Gastrocnemius medialis (tissue), 4 donors: ENCODE measurements at regions not wholly inside any gene's neighbourhood (a gene's known extent, or its start where the extent isn't known, plus 50 kb on each side); places are given as distances from the start of the nearest gene placed in this dataset.

ENCODE experiments used
- ATAC-seq, 2 donors: fragments of 150-250 bp; one replicate each; pipeline ENCODE4 v1.9.1; 2016
- DNase-seq, 2 donors: peaks; one replicate each; pipeline ENCODE4 v3.0.0-alpha.2; 2019
- H3K27ac ChIP-seq, 4 donors: fragments of 200-600 bp; sonication (generic); 1 replicate in 1 of 4; 2 replicates in 3 of 4; pipeline ENCODE4 v1.5.1; 2016 to 2018; ENCODE audit warnings: mild to moderate bottlenecking in 2 of 4, moderate library complexity in 1 of 4
- H3K27me3 ChIP-seq, 3 donors: fragments of 200-600 bp; sonication (generic) in 2 of 3; 1 replicate in 1 of 3; 2 replicates in 2 of 3; pipeline versions ENCODE4 v1.5.1 to v1.6.0; 2016 to 2019; ENCODE audit warnings: mild to moderate bottlenecking in 1 of 3, moderate library complexity in 1 of 3
- H3K36me3 ChIP-seq, 2 donors: fragments of 200-600 bp; sonication (generic) in 1 of 2; one replicate each; pipeline ENCODE4 v1.5.1; 2017 to 2018
- H3K4me1 ChIP-seq, 2 donors: fragments of 200-600 bp; sonication (generic) in 1 of 2; one replicate each; pipeline ENCODE4 v1.5.1; 2016 to 2017; ENCODE audit warnings: mild to moderate bottlenecking in 2 of 2
- H3K4me3 ChIP-seq, 4 donors: fragments of 200-600 bp; sonication (generic) in 3 of 4; 1 replicate in 1 of 4; 2 replicates in 3 of 4; pipeline ENCODE4 v1.5.1; 2016 to 2019; ENCODE audit warnings: mild to moderate bottlenecking in 2 of 4
- H3K9me3 ChIP-seq, 3 donors: fragments of 200-600 bp; sonication (generic) in 2 of 3; 1 replicate in 1 of 3; 2 replicates in 2 of 3; pipeline ENCODE4 v1.5.1; 2016 to 2019
- POLR2A ChIP-seq, 2 donors: fragments of 450-650 bp; IDR thresholded peaks; one replicate each; pipeline ENCODE4 v1.6.1; 2017; ENCODE audit warnings: antibody characterized with exemption in 2 of 2, mild to moderate bottlenecking in 2 of 2, moderate library complexity in 2 of 2
- in situ Hi-C, 4 donors: fragments of 200-750 bp; cut with MboI; loops; one replicate each; pipeline versions ENCODE4 v1.15.0 to v1.8.0; 2017; ENCODE audit warnings: low sequenced_read_pairs in 4 of 4
- intact Hi-C: fragments of 100-400 bp; cut with DNase I; formaldehyde crosslinking; loops from one replicate; pipeline ENCODE4 v1.15.1; 2023; ENCODE audit warnings: low total_unique reads
- TF ChIP-seq, protein P1 (sequence below), 5 experiments: fragments of 450-650 bp in 3 of 5; fragments of 200-600 bp in 2 of 5; sonication (generic) in 2 of 5; IDR thresholded peaks in 4 of 5; conservative IDR thresholded peaks in 1 of 5; 1 replicate in 4 of 5; 2 replicates in 1 of 5; pipeline ENCODE4 v1.5.1; 2016 to 2019; ENCODE audit warnings: antibody characterized with exemption in 5 of 5, mild to moderate bottlenecking in 3 of 5, moderate library complexity in 3 of 5

DNA sequence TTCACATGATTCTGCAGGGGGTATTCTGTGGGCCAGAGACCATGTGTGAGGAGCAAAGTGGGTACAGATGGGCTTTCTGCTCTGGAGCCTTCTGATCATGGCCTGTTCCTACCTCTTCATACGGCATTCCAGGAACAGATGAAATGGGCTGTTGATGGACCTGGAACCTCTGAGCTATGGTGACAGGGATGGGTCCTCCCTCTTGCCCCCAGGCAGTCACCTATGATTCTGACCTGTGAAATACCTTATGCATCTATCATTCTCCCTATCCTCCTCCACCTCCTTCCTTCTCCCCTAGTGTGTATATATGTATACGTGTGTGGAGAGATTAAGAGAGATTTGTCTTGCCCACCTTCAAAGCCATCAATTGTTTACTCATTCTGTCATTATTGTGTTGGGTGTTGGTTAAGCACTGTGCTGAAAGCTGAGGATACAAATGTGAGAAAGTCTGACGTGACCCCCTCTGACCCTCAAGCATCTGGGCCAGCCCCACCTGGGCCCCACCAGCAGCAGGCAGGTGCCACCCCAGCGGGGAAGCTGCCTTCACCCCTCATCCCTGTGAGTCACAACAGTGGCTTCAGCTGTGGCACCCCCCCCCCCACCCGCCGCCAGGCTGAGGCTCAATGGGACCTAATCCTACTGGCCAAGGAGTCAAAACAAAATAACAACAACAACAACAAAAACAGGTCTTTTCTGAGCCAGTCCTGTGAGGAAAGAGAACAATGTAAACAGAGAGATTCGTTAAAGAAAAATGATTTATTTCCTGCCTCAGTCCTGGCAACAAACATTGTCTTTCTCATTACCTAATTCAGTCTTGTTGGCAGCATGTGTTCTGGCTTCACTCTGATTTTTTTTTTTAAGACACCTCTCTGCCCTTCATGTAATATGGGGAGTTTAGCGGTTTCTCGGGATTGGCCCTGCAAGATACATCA is 103.8 kb upstream of the CDC42EP3 start:
- in situ Hi-C loops, result no loop called here
- Histone ChIP-seq H3K4me1 (peaks cover 0 to 11% of the 10 kb centered on the region in 2 donors), H3K9me3 (no peaks in the 10 kb centered on the region), H3K36me3 (no peaks in the 10 kb centered on the region), H3K27ac (no peak overlapping the region), H3K4me3 (no peak overlapping the region), H3K27me3 (no peaks in the 10 kb centered on the region)
- no peak for DNase-seq
- TF ChIP-seq POLR2A (IDR thresholded peaks at IDR 0.05), result no peak
- TF ChIP-seq, protein P1, sequence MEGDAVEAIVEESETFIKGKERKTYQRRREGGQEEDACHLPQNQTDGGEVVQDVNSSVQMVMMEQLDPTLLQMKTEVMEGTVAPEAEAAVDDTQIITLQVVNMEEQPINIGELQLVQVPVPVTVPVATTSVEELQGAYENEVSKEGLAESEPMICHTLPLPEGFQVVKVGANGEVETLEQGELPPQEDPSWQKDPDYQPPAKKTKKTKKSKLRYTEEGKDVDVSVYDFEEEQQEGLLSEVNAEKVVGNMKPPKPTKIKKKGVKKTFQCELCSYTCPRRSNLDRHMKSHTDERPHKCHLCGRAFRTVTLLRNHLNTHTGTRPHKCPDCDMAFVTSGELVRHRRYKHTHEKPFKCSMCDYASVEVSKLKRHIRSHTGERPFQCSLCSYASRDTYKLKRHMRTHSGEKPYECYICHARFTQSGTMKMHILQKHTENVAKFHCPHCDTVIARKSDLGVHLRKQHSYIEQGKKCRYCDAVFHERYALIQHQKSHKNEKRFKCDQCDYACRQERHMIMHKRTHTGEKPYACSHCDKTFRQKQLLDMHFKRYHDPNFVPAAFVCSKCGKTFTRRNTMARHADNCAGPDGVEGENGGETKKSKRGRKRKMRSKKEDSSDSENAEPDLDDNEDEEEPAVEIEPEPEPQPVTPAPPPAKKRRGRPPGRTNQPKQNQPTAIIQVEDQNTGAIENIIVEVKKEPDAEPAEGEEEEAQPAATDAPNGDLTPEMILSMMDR (IDR thresholded peaks at IDR 0.05 in 4 of 5, conservative IDR thresholded peaks at IDR 0.05 in 1 of 5), result no peak
- peak in 1 of 2 donors; percentile 19 for ATAC-seq
- intact Hi-C loops, result no loop called here

DNA sequence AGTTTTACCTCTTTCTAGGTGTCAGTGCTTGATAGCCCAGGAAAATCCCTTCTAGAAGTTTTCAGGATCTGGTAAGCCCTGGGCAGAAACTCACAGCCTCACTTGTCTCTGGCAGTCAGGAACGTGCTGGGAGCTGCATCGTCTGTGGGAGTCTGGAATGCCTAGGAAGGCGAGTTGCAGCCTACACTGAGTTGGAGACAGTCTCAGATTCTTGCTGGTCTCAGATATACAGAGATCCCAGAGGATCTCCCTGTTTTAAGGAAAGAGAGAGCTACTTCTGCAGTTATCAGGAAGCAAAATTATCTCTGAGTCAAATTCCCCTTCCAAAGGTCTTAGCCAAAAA is 104.4 kb upstream of the CDC42EP3 start:
- ATAC-seq (peak in 1 of 2 donors; percentile 11), DNase-seq (no peak)
- H3K4me3 ChIP-seq, result no peak overlapping the region
- H3K4me1 ChIP-seq, result peaks cover 5 to 13% of the 10 kb centered on the region in 2 donors
- TF ChIP-seq, protein P1 (IDR thresholded peaks at IDR 0.05 in 4 of 5, conservative IDR thresholded peaks at IDR 0.05 in 1 of 5), result no peak
- no peak for TF ChIP-seq POLR2A (IDR thresholded peaks at IDR 0.05)
- intact Hi-C loops (no loop called here), in situ Hi-C loops (no loop called here)
- H3K9me3 ChIP-seq, result no peaks in the 10 kb centered on the region
- no peaks in the 10 kb centered on the region for H3K36me3 ChIP-seq
- H3K27me3 ChIP-seq, result no peaks in the 10 kb centered on the region
- H3K27ac ChIP-seq, result no peak overlapping the region

DNA sequence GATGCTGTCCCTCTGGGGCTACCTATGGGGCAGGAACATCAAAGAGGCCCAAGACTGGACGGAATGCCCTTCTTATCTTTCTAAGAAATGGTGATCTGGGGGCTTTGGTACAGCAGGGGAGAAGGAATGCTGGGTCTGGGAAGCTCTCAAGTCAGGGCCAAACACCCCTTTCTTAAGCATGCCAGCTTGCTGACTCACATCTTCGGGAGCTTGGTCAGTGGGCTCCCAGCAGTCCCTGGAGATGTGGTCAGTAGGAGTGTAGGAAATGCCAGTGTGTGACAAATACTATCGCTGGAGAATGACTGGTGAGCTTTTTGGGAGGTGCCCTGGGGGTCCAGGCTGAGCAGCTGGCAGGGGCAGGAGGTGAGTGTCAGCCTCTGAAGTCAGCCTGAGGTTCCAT is 105.0 kb upstream of the CDC42EP3 start:
- intact Hi-C loops (no loop called here), in situ Hi-C loops (no loop called here)
- Histone ChIP-seq H3K27ac (no peak overlapping the region), H3K27me3 (no peaks in the 10 kb centered on the region), H3K36me3 (no peaks in the 10 kb centered on the region), H3K9me3 (no peaks in the 10 kb centered on the region), H3K4me1 (peaks cover 9 to 20% of the 10 kb centered on the region in 2 donors), H3K4me3 (no peak overlapping the region)
- ATAC-seq (no peak), DNase-seq (no peak)
- no peak for TF ChIP-seq POLR2A (IDR thresholded peaks at IDR 0.05)
- TF ChIP-seq, protein P1 (IDR thresholded peaks at IDR 0.05 in 4 of 5, conservative IDR thresholded peaks at IDR 0.05 in 1 of 5), result no peak

DNA sequence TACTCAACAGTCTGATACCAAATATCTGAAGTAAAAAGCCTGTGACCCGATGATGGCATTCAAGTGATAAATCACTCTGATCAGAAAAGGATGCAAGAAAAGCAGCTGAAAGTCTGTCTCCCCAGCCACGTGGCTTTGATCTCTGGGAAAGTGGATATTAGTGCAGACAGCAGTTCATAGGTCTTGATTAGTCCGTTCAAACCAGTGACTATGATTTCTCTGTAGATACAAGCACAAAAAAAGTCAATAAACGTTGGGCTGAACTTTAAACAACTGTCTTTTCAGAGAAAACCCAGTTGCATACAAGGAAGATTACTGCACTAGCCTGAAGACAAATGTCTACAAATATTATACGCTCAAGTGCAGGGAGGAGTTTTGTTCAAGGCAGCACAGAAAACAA is 107.7 kb upstream of the CDC42EP3 start:
- Histone ChIP-seq H3K4me1 (peaks cover 24 to 36% of the 10 kb centered on the region in 2 donors), H3K27ac (no peak overlapping the region), H3K4me3 (no peak overlapping the region), H3K27me3 (no peaks in the 10 kb centered on the region), H3K9me3 (no peaks in the 10 kb centered on the region), H3K36me3 (no peaks in the 10 kb centered on the region)
- in situ Hi-C loops, result no loop called here
- intact Hi-C loops, result no loop called here
- DNase-seq (no peak), ATAC-seq (no peak)
- TF ChIP-seq POLR2A (IDR thresholded peaks at IDR 0.05), result no peak
- TF ChIP-seq, protein P1 (IDR thresholded peaks at IDR 0.05 in 4 of 5, conservative IDR thresholded peaks at IDR 0.05 in 1 of 5), result no peak
